HG02852 (cell line): ENCODE measurements at regions not wholly inside any gene's neighbourhood (a gene's known extent, or its start where the extent isn't known, plus 50 kb on each side); places are given as distances from the start of the nearest gene placed in this dataset.

Experiments used
- ATAC-seq: cut with Tn5 transposase; IDR thresholded peaks from one replicate; pipeline ENCODE4 v1.9.1; 2021; ENCODE audit warnings: mild to moderate bottlenecking, moderate library complexity; ENCODE audit not compliant: unreplicated experiment

GRCh38 chr4:89439533-89439932 is 131.9 kb upstream of the GPRIN3 start:
- ATAC-seq = no peak

- peak; percentile 72 for ATAC-seq
Observed at GRCh38 chr4:89438102-89438831, 130.7 kb upstream of the GPRIN3 start.

DNA sequence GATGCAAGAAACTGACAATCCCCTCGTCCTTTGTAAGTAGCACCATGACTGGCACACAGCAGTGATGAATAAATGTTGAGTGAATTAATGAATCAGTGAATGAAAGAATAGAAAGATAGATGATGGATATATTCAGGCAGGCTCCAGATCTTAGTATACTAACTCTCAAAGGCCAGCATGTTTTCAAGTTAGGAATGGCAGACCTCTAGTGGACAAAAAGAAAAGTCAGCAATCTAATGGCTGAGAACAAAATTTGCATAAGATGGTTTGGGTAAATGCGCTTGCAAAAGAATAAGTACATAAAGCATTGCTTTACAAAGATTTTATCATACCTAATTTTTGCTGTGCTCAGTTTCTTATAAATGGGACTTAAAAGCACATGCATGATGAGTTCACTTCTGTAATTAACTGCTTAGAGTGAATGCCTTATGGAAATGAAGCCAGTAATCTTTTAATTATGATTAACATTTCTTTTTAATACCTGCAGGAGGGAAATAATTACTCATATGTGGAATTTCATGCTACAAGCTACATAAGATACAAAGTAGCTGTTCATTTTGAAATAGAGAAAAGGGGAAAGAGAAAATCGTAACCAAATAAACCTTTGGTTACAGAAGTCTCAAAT is 126.9 kb upstream of the GPRIN3 start:
- peak; percentile 74 for ATAC-seq

GRCh38 chr4:89427782-89428181 is 120.2 kb upstream of the GPRIN3 start:
- no peak for ATAC-seq

- ATAC-seq = no peak
Observed at GRCh38 chr4:89425023-89425422, 117.4 kb upstream of the GPRIN3 start.

DNA sequence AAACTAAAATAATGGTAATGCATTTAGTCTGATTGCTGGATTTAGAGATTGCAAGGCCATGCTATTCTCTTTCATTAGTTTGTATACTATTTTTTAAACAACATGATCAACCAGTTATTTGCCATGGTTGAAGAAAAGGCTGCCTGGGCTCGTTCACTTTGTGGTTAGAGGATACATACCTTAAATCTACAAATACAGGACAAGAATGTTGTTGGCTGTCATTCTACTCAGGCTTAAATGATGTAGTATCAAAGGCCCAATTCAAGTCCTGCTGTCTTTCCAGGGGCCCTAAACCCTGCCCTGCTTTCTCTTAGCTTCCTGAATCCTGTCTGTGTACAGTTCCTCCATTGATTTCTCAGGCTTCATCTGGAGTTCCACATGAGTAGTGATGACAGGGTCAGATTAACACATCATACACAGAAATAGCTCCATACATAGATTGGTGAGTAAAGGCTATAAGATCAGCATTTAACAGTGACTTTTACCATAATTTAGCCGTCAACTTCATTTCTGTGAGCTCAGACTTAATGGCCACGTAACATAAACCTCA is 114.9 kb upstream of the GPRIN3 start:
- ATAC-seq = no peak

GRCh38 chr4:89420507-89420906 is 112.9 kb upstream of the GPRIN3 start:
- no peak for ATAC-seq

GRCh38 chr4:89419111-89419695 is 111.6 kb upstream of the GPRIN3 start:
- ATAC-seq = no peak

- no peak for ATAC-seq
Observed at GRCh38 chr4:89416960-89417359, 109.4 kb upstream of the GPRIN3 start.

- ATAC-seq = no peak
Observed at GRCh38 chr4:89413518-89413917, 105.9 kb upstream of the GPRIN3 start.

GRCh38 chr4:89411539-89412309 is 104.1 kb upstream of the GPRIN3 start:
- no peak for ATAC-seq

GRCh38 chr4:89410687-89411086 is 103.1 kb upstream of the GPRIN3 start:
- no peak for ATAC-seq

- no peak for ATAC-seq
Observed at GRCh38 chr4:89404530-89404929, 96.9 kb upstream of the GPRIN3 start.

- no peak for ATAC-seq
Observed at GRCh38 chr4:89403826-89404225, 96.2 kb upstream of the GPRIN3 start.

DNA sequence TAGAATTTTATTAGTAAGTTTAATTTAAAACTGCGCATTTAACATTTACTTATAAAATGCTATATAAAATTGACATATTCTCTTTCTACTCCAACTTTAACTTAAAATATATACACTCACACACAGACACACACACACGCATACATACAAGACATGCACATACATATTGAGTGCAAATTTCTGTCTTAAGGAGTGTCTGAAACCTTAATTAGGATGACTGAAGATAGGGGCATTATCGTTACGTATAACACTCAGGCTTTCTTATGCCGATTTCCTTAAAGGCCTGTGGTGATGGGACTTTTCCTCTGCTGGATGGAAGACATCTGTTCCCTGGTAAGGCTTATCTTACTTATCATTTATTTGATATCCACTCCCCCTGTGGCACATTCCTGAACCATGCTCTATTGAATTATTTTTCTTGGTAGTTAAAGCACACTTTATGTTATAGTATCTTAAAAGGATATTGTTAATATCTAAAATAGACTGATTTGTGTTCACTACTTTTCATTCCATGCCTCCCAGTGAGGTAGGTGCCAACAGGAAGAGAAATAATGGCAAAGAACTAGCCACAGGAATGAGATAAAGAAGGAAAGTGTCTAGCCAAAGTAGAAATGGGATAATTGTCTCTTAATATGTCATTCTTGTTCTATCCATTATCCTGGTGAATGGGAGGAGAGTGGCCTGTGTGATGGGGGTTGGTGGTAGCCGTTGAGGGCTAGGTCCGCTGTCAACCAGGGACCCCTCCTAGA is 92.9 kb upstream of the GPRIN3 start:
- no peak for ATAC-seq

- no peak for ATAC-seq
Observed at GRCh38 chr4:89398644-89399043, 91.0 kb upstream of the GPRIN3 start.

DNA sequence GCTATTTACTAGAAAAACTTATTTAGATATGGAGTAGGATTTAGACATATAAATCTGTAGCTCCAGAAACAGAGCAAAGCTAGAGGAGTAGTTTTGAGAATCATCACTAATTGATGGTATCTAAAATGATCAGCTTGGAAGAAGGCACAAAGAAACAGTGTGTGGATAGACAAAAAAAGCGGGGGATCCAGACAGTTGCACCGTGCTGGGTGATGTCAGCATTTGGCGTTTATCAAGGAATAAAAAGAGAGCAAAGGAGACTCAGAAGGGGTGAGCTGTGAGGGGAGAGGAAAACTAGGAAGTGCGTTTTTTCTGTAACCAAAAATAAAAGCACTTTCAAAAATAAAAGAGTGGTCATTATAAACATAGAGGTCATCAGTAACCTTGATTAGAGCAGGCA is 90.5 kb upstream of the GPRIN3 start:
- ATAC-seq = no peak

GRCh38 chr4:89397441-89397840 is 89.8 kb upstream of the GPRIN3 start:
- ATAC-seq = no peak

- no peak for ATAC-seq
Observed at GRCh38 chr4:89382439-89382838, 74.8 kb upstream of the GPRIN3 start.

- ATAC-seq = no peak
Observed at GRCh38 chr4:89380980-89381379, 73.4 kb upstream of the GPRIN3 start.
